ENCODE measurements at regions not wholly inside any gene's neighbourhood (a gene's known extent, or its start where the extent isn't known, plus 50 kb on each side); places are given as distances from the start of the nearest gene placed in this dataset.

DNA sequence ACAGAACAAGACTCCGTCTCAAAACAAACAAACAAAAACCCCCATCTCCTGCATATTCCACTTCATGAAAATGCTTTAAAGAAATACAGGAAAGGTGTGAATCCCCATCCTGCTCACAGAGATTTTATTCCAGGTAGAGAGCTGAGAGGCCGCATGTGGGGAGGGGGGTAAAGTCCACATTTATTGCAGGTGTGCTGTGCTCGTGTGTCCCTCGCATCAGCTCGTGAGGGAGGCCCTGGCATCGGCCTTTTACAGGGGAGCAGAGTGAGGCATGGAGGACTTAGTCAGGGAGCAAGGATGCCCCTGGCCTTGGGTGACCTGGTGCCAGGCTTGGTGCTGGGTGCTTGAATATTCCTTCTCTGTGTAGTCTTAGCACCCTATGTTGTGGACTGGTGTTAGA lies 413.5 kb upstream of the C2CD4B start:
- dilution Hi-C loops (cut with MboI; ENCODE audit: extremely low pct_ligation_motif_present, low sequenced_read_pairs): no loop called here

GRCh38 chr15:62578960-62579359 lies 413.9 kb upstream of the C2CD4B start:
- FAIRE-seq (no peak), DNase-seq (ENCODE audit: low read depth, low spot score) (no peak)
- Histone ChIP-seq H2AFZ (ENCODE audit: control insufficient read depth, low read length) (no peak overlapping the region), H3K79me2 (ENCODE audit: control insufficient read depth, insufficient read depth, low read length) (no peaks in the 10 kb centered on the region), H3K27ac (ENCODE audit: control insufficient read depth, insufficient read depth, low read length) (no peak overlapping the region), H3K4me1 (ENCODE audit: control insufficient read depth, extremely low read depth, insufficient read depth, low read length) (no peaks in the 10 kb centered on the region), H4K20me1 (ENCODE audit: control insufficient read depth, extremely low read depth, insufficient read depth, low read length) (no peaks in the 10 kb centered on the region), H3K4me3 (ENCODE audit: control insufficient read depth in 2 of 3, extremely low read depth in 1 of 3, insufficient read depth in 2 of 3, low read depth in 1 of 3, low read length in 3 of 3) (no peak overlapping the region), H3K27me3 (ENCODE audit: control insufficient read depth, extremely low read depth, insufficient read depth, low read length) (no peaks in the 10 kb centered on the region), H3K9me3 (ENCODE audit: control insufficient read depth, low read depth, low read length) (no peaks in the 10 kb centered on the region), H3K9ac (ENCODE audit: control insufficient read depth, extremely low read depth, insufficient read depth, low read length) (no peak overlapping the region), H3K36me3 (ENCODE audit: control insufficient read depth in 2 of 2, extremely low read depth in 1 of 2, insufficient read depth in 2 of 2, low read length in 2 of 2) (no peaks in the 10 kb centered on the region), H3K9me1 (ENCODE audit: control insufficient read depth, extremely low read depth, insufficient read depth, low read length) (no peaks in the 10 kb centered on the region), H3K4me2 (ENCODE audit: control insufficient read depth, extremely low read depth, insufficient read depth, low read depth, low read length) (no peak overlapping the region)
- dilution Hi-C loops (cut with MboI; ENCODE audit: extremely low pct_ligation_motif_present, low sequenced_read_pairs): no loop called here
- TF ChIP-seq CTCF (optimal IDR thresholded peaks at IDR 0.05 in 1 of 3, IDR thresholded peaks at IDR 0.05 in 1 of 3, conservative IDR thresholded peaks at IDR 0.05 in 1 of 3; ENCODE audit: extremely low read depth in 1 of 3, insufficient read depth in 2 of 3, low read length in 3 of 3) (no peak), EZH2 (IDR thresholded peaks at IDR 0.05; ENCODE audit: low read length) (no peak)

More for the DNA sequence above, 413.5 kb upstream of the C2CD4B start:
- Histone ChIP-seq H3K9ac (ENCODE audit: control insufficient read depth, extremely low read depth, insufficient read depth, low read length) (no peak overlapping the region), H3K4me3 (ENCODE audit: control insufficient read depth in 2 of 3, extremely low read depth in 1 of 3, insufficient read depth in 2 of 3, low read depth in 1 of 3, low read length in 3 of 3) (no peak overlapping the region), H3K4me1 (ENCODE audit: control insufficient read depth, extremely low read depth, insufficient read depth, low read length) (no peaks in the 10 kb centered on the region), H3K36me3 (ENCODE audit: control insufficient read depth in 2 of 2, extremely low read depth in 1 of 2, insufficient read depth in 2 of 2, low read length in 2 of 2) (no peaks in the 10 kb centered on the region), H3K4me2 (ENCODE audit: control insufficient read depth, extremely low read depth, insufficient read depth, low read depth, low read length) (no peak overlapping the region), H4K20me1 (ENCODE audit: control insufficient read depth, extremely low read depth, insufficient read depth, low read length) (no peaks in the 10 kb centered on the region), H3K79me2 (ENCODE audit: control insufficient read depth, insufficient read depth, low read length) (no peaks in the 10 kb centered on the region), H3K27ac (ENCODE audit: control insufficient read depth, insufficient read depth, low read length) (no peak overlapping the region), H3K9me3 (ENCODE audit: control insufficient read depth, low read depth, low read length) (no peaks in the 10 kb centered on the region), H2AFZ (ENCODE audit: control insufficient read depth, low read length) (no peak overlapping the region), H3K9me1 (ENCODE audit: control insufficient read depth, extremely low read depth, insufficient read depth, low read length) (no peaks in the 10 kb centered on the region), H3K27me3 (ENCODE audit: control insufficient read depth, extremely low read depth, insufficient read depth, low read length) (no peaks in the 10 kb centered on the region)
- no peak for DNase-seq (ENCODE audit: low read depth, low spot score)
- FAIRE-seq: no peak
- TF ChIP-seq CTCF (optimal IDR thresholded peaks at IDR 0.05 in 1 of 3, IDR thresholded peaks at IDR 0.05 in 1 of 3, conservative IDR thresholded peaks at IDR 0.05 in 1 of 3; ENCODE audit: extremely low read depth in 1 of 3, insufficient read depth in 2 of 3, low read length in 3 of 3) (no peak), EZH2 (IDR thresholded peaks at IDR 0.05; ENCODE audit: low read length) (no peak)

All from keratinocyte (primary cell).